Activated CD8-positive, alpha-beta T cell treated with anti-CD3 and anti-CD28 coated beads for 36 hours (primary cell): ENCODE measurements at regions not wholly inside any gene's neighbourhood (a gene's known extent, or its start where the extent isn't known, plus 50 kb on each side); places are given as distances from the start of the nearest gene placed in this dataset.

Experiments used
- ATAC-seq: fragments of 200-7000 bp; cut with Tn5 transposase; one replicate; pipeline ENCODE4 v1.10.0; 2021; ENCODE audit warnings: mild to moderate bottlenecking, moderate library complexity
- CTCF ChIA-PET: fragments of 350-600 bp; sonication (Branson Sonifier 250); formaldehyde crosslinking; loops from one replicate; lab custom pipeline; 2021; ENCODE audit warnings: antibody characterized with exemption; lab: Charles Lee
- POLR2A ChIA-PET: fragments of 350-600 bp; sonication (Branson Sonifier 250); formaldehyde crosslinking; loops from one replicate; lab custom pipeline; 2021; ENCODE audit warnings: antibody characterized with exemption; lab: Charles Lee
- DNase-seq: peaks from one replicate; pipeline ENCODE4 v3.0.0-alpha.2; 2020
- H3K27ac Mint-ChIP-seq: one replicate; pipeline ENCODE4 v1.8.0; 2021; ENCODE audit warnings: mild to moderate bottlenecking, mixed read lengths
- H3K27me3 Mint-ChIP-seq: one replicate; pipeline ENCODE4 v1.8.0; 2021; ENCODE audit warnings: mixed read lengths
- H3K36me3 Mint-ChIP-seq: one replicate; pipeline ENCODE4 v1.8.0; 2021; ENCODE audit warnings: low read depth, mixed read lengths
- H3K4me1 Mint-ChIP-seq: one replicate; pipeline ENCODE4 v1.8.0; 2021; ENCODE audit warnings: low read depth, mixed read lengths
- H3K4me3 Mint-ChIP-seq: one replicate; pipeline ENCODE4 v1.8.0; 2021; ENCODE audit warnings: mild to moderate bottlenecking, moderate library complexity, mixed read lengths
- H3K9me3 Mint-ChIP-seq: one replicate; pipeline ENCODE4 v1.8.0; 2021; ENCODE audit warnings: mixed read lengths
- intact Hi-C: fragments of 100-400 bp; cut with micrococcal nuclease; formaldehyde crosslinking; loops from one replicate; pipeline ENCODE4 v1.10.0; 2022
- TF ChIP-seq, protein P1 (sequence below): fragments of 200-600 bp; IDR thresholded peaks from one replicate; pipeline ENCODE4 v1.8.0; 2022; ENCODE audit warnings: antibody characterized with exemption, mild to moderate bottlenecking

DNA sequence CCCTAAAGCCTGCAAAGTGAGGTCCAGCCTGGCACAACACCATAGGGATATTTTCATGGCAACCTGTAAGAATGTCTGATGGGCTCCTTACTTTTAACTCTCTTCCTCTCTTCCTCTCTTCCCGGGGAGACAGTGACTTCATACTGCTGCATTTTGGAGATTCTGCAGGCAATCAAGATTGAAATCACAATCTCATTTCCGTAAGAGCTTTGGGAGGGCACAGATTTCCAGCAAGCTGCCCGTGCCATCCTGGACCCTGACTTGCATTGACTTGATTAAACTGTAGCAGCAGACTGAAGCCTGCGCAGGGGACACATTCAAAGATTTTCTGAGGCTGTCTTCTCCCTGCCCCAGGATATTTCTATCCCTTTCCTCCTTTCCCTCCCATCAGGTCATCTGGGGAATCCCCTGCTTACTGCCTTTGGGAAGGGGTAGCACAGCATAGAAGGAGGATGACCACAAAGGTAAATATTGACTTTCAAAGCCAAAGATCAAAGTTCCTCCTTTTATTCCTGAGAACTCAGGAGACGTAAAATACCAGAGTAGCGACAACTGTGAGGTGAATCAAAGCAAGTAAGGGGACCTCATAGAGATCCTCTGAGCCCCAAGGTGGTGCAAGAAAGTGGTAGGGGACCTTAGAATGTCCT, 504.0 kb upstream of the ARID1B start:
- DNase-seq (no peak), ATAC-seq (no peak)
- peaks cover 16% of the 10 kb centered on the region for H3K4me1 Mint-ChIP-seq
- H3K27me3 Mint-ChIP-seq = no peaks in the 10 kb centered on the region
- peaks cover 4% of the 10 kb centered on the region for H3K9me3 Mint-ChIP-seq
- no peak overlapping the region for H3K4me3 Mint-ChIP-seq
- peaks cover 2% of the 10 kb centered on the region for H3K36me3 Mint-ChIP-seq
- intact Hi-C loops = no loop called here
- ChIA-PET CTCF (no interaction called here), POLR2A (no interaction called here)
- TF ChIP-seq, protein P1, sequence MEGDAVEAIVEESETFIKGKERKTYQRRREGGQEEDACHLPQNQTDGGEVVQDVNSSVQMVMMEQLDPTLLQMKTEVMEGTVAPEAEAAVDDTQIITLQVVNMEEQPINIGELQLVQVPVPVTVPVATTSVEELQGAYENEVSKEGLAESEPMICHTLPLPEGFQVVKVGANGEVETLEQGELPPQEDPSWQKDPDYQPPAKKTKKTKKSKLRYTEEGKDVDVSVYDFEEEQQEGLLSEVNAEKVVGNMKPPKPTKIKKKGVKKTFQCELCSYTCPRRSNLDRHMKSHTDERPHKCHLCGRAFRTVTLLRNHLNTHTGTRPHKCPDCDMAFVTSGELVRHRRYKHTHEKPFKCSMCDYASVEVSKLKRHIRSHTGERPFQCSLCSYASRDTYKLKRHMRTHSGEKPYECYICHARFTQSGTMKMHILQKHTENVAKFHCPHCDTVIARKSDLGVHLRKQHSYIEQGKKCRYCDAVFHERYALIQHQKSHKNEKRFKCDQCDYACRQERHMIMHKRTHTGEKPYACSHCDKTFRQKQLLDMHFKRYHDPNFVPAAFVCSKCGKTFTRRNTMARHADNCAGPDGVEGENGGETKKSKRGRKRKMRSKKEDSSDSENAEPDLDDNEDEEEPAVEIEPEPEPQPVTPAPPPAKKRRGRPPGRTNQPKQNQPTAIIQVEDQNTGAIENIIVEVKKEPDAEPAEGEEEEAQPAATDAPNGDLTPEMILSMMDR = no peak
- no peak overlapping the region for H3K27ac Mint-ChIP-seq

GRCh38 chr6:156269751-156270369, 507.3 kb upstream of the ARID1B start:
- ChIA-PET POLR2A (no interaction called here), CTCF (no interaction called here)
- intact Hi-C loops = no loop called here
- Mint-ChIP-seq H3K36me3 (no peaks in the 10 kb centered on the region), H3K4me1 (peaks cover 16% of the 10 kb centered on the region), H3K27me3 (no peaks in the 10 kb centered on the region), H3K9me3 (no peaks in the 10 kb centered on the region), H3K27ac (peak overlapping the region; percentile 56), H3K4me3 (peak overlapping the region; percentile 35)
- peak; percentile 69 for DNase-seq
- TF ChIP-seq, protein P1 = no peak
- peak; percentile 77 for ATAC-seq

GRCh38 chr6:156268849-156269248, 508.3 kb upstream of the ARID1B start:
- no peak for DNase-seq
- Mint-ChIP-seq H3K27me3 (no peaks in the 10 kb centered on the region), H3K27ac (no peak overlapping the region), H3K4me3 (peak overlapping the region; percentile 15), H3K4me1 (peaks cover 16% of the 10 kb centered on the region), H3K36me3 (no peaks in the 10 kb centered on the region), H3K9me3 (no peaks in the 10 kb centered on the region)
- CTCF ChIA-PET = interaction anchor here (1.1 kb wide), 1 partner anchor 159 kb away, joined by 3 read pairs; no protein-coding TSS in a partner anchor
- intact Hi-C loops = no loop called here
- TF ChIP-seq, protein P1 = no peak
- POLR2A ChIA-PET = no interaction called here
- no peak for ATAC-seq

DNA sequence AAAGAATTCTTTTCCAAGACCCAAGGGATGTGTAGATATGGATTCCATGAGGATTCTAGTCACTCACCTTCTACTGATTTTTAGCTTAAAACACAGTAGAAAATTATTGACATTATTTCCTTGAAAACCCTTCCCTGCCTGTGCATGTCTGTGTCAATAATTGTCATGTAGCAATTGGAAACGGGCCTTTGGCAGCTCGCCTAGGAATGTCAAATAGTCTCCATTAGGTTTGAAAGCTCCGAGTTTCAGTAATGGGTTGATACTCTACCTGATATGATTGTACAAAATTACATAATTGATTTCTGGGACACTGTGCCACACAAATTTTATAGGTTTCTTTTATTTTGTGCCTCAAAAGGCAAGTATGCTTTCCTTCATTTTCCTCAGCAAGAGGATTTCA, 515.2 kb upstream of the ARID1B start:
- H3K4me1 Mint-ChIP-seq = no peaks in the 10 kb centered on the region
- TF ChIP-seq, protein P1 = no peak
- no peaks in the 10 kb centered on the region for H3K9me3 Mint-ChIP-seq
- no peaks in the 10 kb centered on the region for H3K36me3 Mint-ChIP-seq
- intact Hi-C loops = no loop called here
- no peaks in the 10 kb centered on the region for H3K27me3 Mint-ChIP-seq
- CTCF ChIA-PET = no interaction called here
- H3K27ac Mint-ChIP-seq = no peak overlapping the region
- ATAC-seq (no peak), DNase-seq (no peak)
- no peak overlapping the region for H3K4me3 Mint-ChIP-seq
- POLR2A ChIA-PET = no interaction called here

DNA sequence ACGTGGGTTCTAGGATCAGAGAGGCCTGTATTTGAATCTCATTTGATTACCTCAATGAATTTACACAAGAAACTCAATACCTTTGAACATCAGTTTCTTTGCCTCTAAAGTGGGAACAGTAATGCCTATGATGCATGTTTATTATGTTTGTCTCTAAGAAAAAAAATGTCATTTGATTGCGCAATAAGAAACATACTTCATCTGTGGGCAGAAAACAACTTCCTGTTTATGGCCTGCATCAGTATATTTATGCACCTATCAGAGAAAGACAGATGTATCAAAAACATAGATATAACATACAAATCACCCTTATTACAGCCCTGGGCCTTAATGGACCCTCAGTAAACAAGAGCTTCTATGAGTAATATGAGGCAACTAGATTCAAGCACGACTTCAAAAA, 516.4 kb upstream of the ARID1B start:
- intact Hi-C loops = no loop called here

More for the DNA sequence above, 516.4 kb upstream of the ARID1B start:
- Mint-ChIP-seq H3K9me3 (no peaks in the 10 kb centered on the region), H3K4me3 (no peak overlapping the region), H3K27me3 (no peaks in the 10 kb centered on the region), H3K36me3 (no peaks in the 10 kb centered on the region), H3K4me1 (peaks cover 6% of the 10 kb centered on the region), H3K27ac (no peak overlapping the region)
- ChIA-PET CTCF (no interaction called here), POLR2A (no interaction called here)
- TF ChIP-seq, protein P1 = no peak
- DNase-seq (no peak), ATAC-seq (no peak)
